DLD1 (cell line): ENCODE measurements at regions not wholly inside any gene's neighbourhood (a gene's known extent, or its start where the extent isn't known, plus 50 kb on each side); places are given as distances from the start of the nearest gene placed in this dataset.
"Not testable (repeated sequence)": the region's sequence is repeated elsewhere in the genome, so short reads cannot be mapped to it uniquely, and the experiment has no call there.

ENCODE experiments used
- in situ Hi-C: cut with HindIII; loops from 2 replicates; pipeline ENCODE4 v1.10.0; 2017; ENCODE audit warnings: low sequenced_read_pairs

DNA sequence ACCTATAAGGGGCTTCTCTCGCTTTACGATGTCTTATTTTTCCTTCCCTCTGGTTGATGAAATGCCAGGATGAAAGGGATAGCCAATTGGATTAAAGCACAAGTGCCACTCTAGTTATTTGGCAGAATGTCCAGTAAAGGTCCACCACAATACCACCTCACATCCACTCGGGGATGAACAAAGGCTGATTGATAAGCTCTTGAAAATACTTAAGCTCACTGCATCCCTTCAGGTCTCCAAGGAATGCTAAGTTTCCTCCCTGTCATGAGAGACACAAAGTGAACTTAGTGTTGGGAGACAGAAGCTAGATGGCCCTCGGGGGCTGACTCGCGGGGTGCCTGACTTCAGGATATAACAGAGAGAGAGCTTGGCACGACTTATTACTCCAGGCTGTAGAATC, 185.9 kb upstream of the ZNF644 start:
- in situ Hi-C loops = not testable (repeated sequence)

GRCh38 chr1:91204150-91204549, 182.3 kb upstream of the ZNF644 start:
- in situ Hi-C loops = not testable (repeated sequence)

- in situ Hi-C loops = no loop called here
These were observed 179.9 kb upstream of the ZNF644 start for GRCh38 chr1:91201694-91202093.

- in situ Hi-C loops = no loop called here
These were observed 179.3 kb upstream of the ZNF644 start for GRCh38 chr1:91201176-91201575.

- in situ Hi-C loops = no loop called here
These were observed 178.8 kb upstream of the ZNF644 start for GRCh38 chr1:91200675-91201074.

DNA sequence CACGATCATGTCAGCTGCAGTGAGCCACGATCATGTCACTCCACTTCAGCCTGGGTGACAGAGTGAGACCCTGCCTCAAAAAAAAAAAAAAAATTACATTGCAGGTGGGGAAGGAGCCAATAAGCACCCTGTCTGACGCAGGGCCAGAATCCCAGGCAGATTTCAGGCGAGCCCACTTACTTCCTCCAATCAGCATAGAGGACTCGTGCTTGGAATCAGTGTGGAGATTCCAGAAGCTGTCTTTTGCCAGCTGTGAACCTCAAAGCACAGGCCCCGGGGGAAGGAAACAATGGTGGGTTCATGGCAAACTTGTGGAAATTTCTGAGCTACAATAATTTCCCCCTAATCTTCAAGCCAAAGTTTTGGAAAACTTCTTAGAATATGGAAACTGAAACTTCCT, 178.2 kb upstream of the ZNF644 start:
- in situ Hi-C loops = no loop called here

DNA sequence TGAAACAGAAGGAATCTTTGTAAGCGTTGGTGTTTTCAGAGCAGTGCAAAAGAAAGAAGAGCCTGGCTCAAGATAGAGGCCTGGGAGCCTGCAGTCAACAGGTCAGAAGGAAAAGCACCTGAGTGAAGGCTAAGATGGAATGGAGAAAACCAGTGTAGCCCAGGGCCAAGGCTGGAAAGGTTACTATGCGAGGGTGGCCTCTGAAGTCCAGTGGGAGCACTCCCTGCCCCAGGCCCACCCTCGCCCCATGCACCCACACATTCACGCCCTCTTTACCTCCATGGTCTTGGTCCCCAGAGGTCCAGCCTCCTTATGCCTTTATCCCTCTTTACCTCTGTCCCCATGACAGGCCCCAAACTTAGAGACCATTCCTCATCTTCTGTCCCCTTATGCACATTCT, 169.2 kb upstream of the ZNF644 start:
- in situ Hi-C loops = no loop called here

DNA sequence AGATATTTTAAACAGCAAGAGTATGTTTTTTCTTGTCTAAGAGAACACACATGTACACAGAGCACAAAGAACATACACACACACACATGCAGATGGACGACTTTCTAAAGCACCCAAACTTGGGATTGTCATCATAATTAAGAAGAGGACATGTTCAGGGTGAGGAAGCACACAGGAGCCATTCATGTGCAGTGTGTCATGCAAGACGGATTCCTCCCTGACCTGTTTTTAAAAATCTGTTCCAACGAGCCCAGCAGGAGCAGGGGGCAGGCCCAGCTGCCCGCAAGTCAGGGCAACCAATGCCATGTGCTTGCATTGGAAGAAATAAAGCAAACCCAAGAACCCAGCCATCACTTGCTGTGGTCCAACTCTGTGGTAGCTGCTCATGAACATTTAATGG, 167.3 kb upstream of the ZNF644 start:
- in situ Hi-C loops = no loop called here

- in situ Hi-C loops = not testable (repeated sequence)
These were observed 161.0 kb upstream of the ZNF644 start for GRCh38 chr1:91182807-91183206.

- in situ Hi-C loops = no loop called here
These were observed 154.4 kb upstream of the ZNF644 start for GRCh38 chr1:91176250-91176649.

- in situ Hi-C loops = no loop called here
These were observed 152.9 kb upstream of the ZNF644 start for GRCh38 chr1:91174734-91175133.

DNA sequence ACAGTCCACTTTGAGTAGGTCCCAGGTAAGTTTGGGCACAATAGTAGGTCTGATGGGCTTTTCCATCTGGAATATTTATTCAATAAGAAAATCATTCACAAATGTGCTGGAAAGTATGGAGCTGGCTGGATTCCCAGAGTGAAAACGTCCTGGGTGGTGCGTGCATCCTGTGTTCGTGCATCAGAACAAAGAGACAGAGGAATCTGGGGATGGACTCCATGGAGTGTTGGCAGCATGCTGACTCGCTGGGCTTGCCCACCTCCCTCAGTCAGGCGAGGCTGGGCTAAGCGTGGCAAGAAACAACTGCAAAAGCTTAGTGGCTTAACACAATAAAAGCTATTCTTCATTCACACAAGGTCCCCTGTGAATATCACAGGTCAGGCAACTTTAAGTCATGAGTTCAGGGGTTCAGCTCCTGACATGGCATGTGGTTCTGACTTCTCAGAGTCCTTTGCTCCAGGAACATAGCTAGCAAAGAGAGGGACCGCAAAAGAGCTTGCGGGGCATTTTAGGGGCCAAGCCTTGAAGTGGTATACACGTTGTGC, 151.6 kb upstream of the ZNF644 start:
- in situ Hi-C loops = no loop called here

GRCh38 chr1:91172541-91172940, 150.7 kb upstream of the ZNF644 start:
- in situ Hi-C loops = no loop called here

DNA sequence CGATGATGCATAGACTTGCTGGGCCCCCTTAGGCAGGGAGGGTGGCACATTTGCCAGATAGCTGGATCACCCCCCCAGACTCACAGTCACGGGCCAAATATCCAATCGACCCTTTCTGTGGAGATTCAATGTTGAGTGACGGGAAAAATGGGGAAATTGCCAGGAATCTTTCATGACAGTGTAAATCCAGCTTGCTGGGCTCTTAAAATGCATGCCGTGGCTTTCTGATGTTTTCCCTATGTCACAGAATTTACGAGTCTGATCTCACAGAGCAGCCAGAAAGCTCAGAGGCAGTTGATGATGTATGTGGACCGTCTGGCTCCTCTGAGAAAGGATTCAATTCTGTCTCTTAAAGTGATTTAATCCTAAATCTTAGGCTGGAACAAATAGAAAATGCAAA, 150.1 kb upstream of the ZNF644 start:
- in situ Hi-C loops = no loop called here

GRCh38 chr1:91170571-91170970, 148.7 kb upstream of the ZNF644 start:
- in situ Hi-C loops = no loop called here

- in situ Hi-C loops = no loop called here
These were observed 144.4 kb upstream of the ZNF644 start for GRCh38 chr1:91166106-91166712.

- in situ Hi-C loops = no loop called here
These were observed 143.3 kb upstream of the ZNF644 start for GRCh38 chr1:91165033-91165654.

GRCh38 chr1:91162613-91163012, 140.8 kb upstream of the ZNF644 start:
- in situ Hi-C loops = no loop called here

- in situ Hi-C loops = no loop called here
These were observed 139.9 kb upstream of the ZNF644 start for GRCh38 chr1:91161749-91162148.

DNA sequence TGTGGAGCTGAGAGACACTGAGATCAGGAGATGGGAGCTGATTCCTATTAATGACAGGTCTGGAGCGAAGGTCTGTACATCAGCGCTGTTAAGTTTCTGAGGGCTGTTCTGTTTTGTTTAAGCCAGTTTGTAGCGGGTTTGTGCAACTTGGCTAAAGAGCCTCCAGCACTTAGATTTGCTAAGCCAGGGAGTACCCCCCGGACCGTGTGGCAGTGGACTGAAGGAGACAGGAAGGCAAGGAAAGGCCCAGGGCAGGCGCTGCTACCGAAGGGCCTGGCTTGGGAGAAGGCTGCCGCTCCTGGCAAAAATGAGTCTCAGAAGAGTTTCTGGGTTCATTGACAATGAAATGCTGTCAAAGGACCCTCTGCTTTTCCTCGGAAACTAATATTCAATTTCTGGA, 139.3 kb upstream of the ZNF644 start:
- in situ Hi-C loops = no loop called here

DNA sequence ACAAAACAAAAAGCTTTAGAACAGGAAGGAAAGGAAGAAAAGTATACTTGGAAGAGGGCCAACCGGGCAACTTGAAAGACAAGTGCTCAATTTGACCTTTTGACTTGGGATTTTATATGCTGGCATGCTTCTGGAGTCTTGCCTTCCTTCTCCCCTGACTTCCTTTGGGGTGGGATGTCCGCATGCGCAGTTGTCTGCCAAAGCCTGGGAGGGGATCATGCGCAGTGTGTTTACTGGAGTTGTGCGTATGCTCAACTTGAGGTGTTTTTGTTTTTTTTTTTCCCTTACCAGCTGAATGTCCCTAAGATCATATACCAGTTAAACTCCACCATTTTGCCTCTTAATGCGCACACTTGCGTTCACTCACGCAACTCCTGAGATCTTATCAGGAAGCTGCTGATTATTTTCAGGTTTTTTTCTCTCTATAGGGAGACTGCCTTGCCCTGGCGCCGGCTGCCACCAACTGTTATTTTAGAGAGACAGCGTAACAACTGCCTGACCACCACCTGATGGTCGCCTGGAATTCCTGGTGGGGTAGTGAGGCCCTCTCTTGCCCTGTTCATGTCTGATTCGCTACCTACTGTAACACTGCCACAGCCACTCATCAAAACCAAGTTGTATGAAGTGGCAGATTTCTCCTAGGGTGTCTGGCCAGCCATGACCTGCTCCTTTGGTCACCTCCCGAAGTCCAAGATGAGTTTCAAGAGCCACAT, 138.7 kb upstream of the ZNF644 start:
- in situ Hi-C loops = no loop called here

- in situ Hi-C loops = no loop called here
These were observed 131.5 kb upstream of the ZNF644 start for GRCh38 chr1:91153341-91153740.
